Activated CD4-positive, alpha-beta T cell treated with anti-CD3 and anti-CD28 coated beads, Interleukin-2, amount 10 ng/mL, durations not matched to agents 24 days and 14 days (primary cell): ENCODE measurements at regions not wholly inside any gene's neighbourhood (a gene's known extent, or its start where the extent isn't known, plus 50 kb on each side); places are given as distances from the start of the nearest gene placed in this dataset.

Source experiments
- DNase-seq: peaks from one replicate; pipeline ENCODE4 v3.0.0; 2022
- H3K27ac Mint-ChIP-seq: one replicate; pipeline ENCODE4 v1.8.0; 2022; ENCODE audit warnings: mild to moderate bottlenecking, mixed read lengths
- H3K27me3 Mint-ChIP-seq: one replicate; pipeline ENCODE4 v1.8.0; 2022; ENCODE audit warnings: mixed read lengths
- H3K36me3 Mint-ChIP-seq: one replicate; pipeline ENCODE4 v1.8.0; 2022; ENCODE audit warnings: low read depth, mild to moderate bottlenecking, mixed read lengths
- H3K4me1 Mint-ChIP-seq: one replicate; pipeline ENCODE4 v1.8.0; 2021; ENCODE audit warnings: mixed read lengths
- H3K4me3 Mint-ChIP-seq: one replicate; pipeline ENCODE4 v1.8.0; 2022; ENCODE audit warnings: mild to moderate bottlenecking, moderate library complexity, mixed read lengths
- H3K9me3 Mint-ChIP-seq: one replicate; pipeline ENCODE4 v1.8.0; 2021; ENCODE audit warnings: mixed read lengths
- intact Hi-C: fragments of 100-400 bp; cut with micrococcal nuclease; formaldehyde crosslinking; loops from one replicate; pipeline ENCODE4 v1.15.1; 2023

GRCh38 chr2:219989744-219990143 is 362.3 kb downstream of the SLC4A3 start:
- Mint-ChIP-seq H3K9me3 (no peaks in the 10 kb centered on the region), H3K27me3 (no peaks in the 10 kb centered on the region), H3K27ac (no peak overlapping the region), H3K36me3 (no peaks in the 10 kb centered on the region), H3K4me3 (no peak overlapping the region), H3K4me1 (no peaks in the 10 kb centered on the region)
- intact Hi-C loops = no loop called here
- DNase-seq = no peak

GRCh38 chr2:219991116-219991515 is 363.7 kb downstream of the SLC4A3 start:
- Mint-ChIP-seq H3K4me1 (no peaks in the 10 kb centered on the region), H3K36me3 (no peaks in the 10 kb centered on the region), H3K9me3 (no peaks in the 10 kb centered on the region), H3K27me3 (no peaks in the 10 kb centered on the region), H3K4me3 (no peak overlapping the region), H3K27ac (no peak overlapping the region)
- no peak for DNase-seq
- intact Hi-C loops = no loop called here

- no peak overlapping the region for H3K27ac Mint-ChIP-seq
- H3K27me3 Mint-ChIP-seq = no peaks in the 10 kb centered on the region
- intact Hi-C loops = no loop called here
- no peak for DNase-seq
- no peaks in the 10 kb centered on the region for H3K9me3 Mint-ChIP-seq
- no peaks in the 10 kb centered on the region for H3K36me3 Mint-ChIP-seq
- no peaks in the 10 kb centered on the region for H3K4me1 Mint-ChIP-seq
- no peak overlapping the region for H3K4me3 Mint-ChIP-seq
Measured at GRCh38 chr2:219995399-219995798, 368.0 kb downstream of the SLC4A3 start.

- Mint-ChIP-seq H3K4me1 (no peaks in the 10 kb centered on the region), H3K27ac (no peak overlapping the region), H3K36me3 (no peaks in the 10 kb centered on the region), H3K9me3 (no peaks in the 10 kb centered on the region), H3K27me3 (no peaks in the 10 kb centered on the region), H3K4me3 (no peak overlapping the region)
- DNase-seq = no peak
- intact Hi-C loops = no loop called here
Measured at GRCh38 chr2:219995991-219996765, 368.7 kb downstream of the SLC4A3 start.

GRCh38 chr2:219997341-219997851 is 370.0 kb downstream of the SLC4A3 start:
- DNase-seq = peak; percentile 59
- intact Hi-C loops = no loop called here
- Mint-ChIP-seq H3K4me1 (no peaks in the 10 kb centered on the region), H3K27me3 (no peaks in the 10 kb centered on the region), H3K4me3 (no peak overlapping the region), H3K9me3 (no peaks in the 10 kb centered on the region), H3K27ac (no peak overlapping the region), H3K36me3 (no peaks in the 10 kb centered on the region)

- DNase-seq = no peak
- no peaks in the 10 kb centered on the region for H3K9me3 Mint-ChIP-seq
- intact Hi-C loops = no loop called here
- H3K27me3 Mint-ChIP-seq = no peaks in the 10 kb centered on the region
- H3K36me3 Mint-ChIP-seq = no peaks in the 10 kb centered on the region
- no peak overlapping the region for H3K4me3 Mint-ChIP-seq
- no peak overlapping the region for H3K27ac Mint-ChIP-seq
- no peaks in the 10 kb centered on the region for H3K4me1 Mint-ChIP-seq
Measured at GRCh38 chr2:219998107-219998506, 370.7 kb downstream of the SLC4A3 start.

GRCh38 chr2:219998714-219999227 is 371.3 kb downstream of the SLC4A3 start:
- Mint-ChIP-seq H3K4me3 (no peak overlapping the region), H3K27ac (no peak overlapping the region), H3K9me3 (no peaks in the 10 kb centered on the region), H3K4me1 (no peaks in the 10 kb centered on the region), H3K27me3 (no peaks in the 10 kb centered on the region), H3K36me3 (no peaks in the 10 kb centered on the region)
- DNase-seq = no peak
- intact Hi-C loops = no loop called here

- H3K9me3 Mint-ChIP-seq = no peaks in the 10 kb centered on the region
- no peaks in the 10 kb centered on the region for H3K36me3 Mint-ChIP-seq
- H3K27ac Mint-ChIP-seq = no peak overlapping the region
- intact Hi-C loops = no loop called here
- DNase-seq = no peak
- H3K4me3 Mint-ChIP-seq = no peak overlapping the region
- H3K27me3 Mint-ChIP-seq = no peaks in the 10 kb centered on the region
- no peaks in the 10 kb centered on the region for H3K4me1 Mint-ChIP-seq
Measured at GRCh38 chr2:220000080-220000479, 372.6 kb downstream of the SLC4A3 start.

GRCh38 chr2:220000586-220000985 is 373.2 kb downstream of the SLC4A3 start:
- intact Hi-C loops = no loop called here
- H3K27me3 Mint-ChIP-seq = no peaks in the 10 kb centered on the region
- H3K4me1 Mint-ChIP-seq = no peaks in the 10 kb centered on the region
- no peak overlapping the region for H3K27ac Mint-ChIP-seq
- H3K9me3 Mint-ChIP-seq = no peaks in the 10 kb centered on the region
- no peak for DNase-seq
- H3K4me3 Mint-ChIP-seq = no peak overlapping the region
- no peaks in the 10 kb centered on the region for H3K36me3 Mint-ChIP-seq

- intact Hi-C loops = no loop called here
- Mint-ChIP-seq H3K27me3 (no peaks in the 10 kb centered on the region), H3K4me3 (no peak overlapping the region), H3K9me3 (no peaks in the 10 kb centered on the region), H3K4me1 (no peaks in the 10 kb centered on the region), H3K36me3 (no peaks in the 10 kb centered on the region), H3K27ac (no peak overlapping the region)
- no peak for DNase-seq
Measured at GRCh38 chr2:220001751-220002150, 374.3 kb downstream of the SLC4A3 start.

- no peaks in the 10 kb centered on the region for H3K36me3 Mint-ChIP-seq
- H3K9me3 Mint-ChIP-seq = no peaks in the 10 kb centered on the region
- DNase-seq = no peak
- no peak overlapping the region for H3K27ac Mint-ChIP-seq
- no peaks in the 10 kb centered on the region for H3K4me1 Mint-ChIP-seq
- no peak overlapping the region for H3K4me3 Mint-ChIP-seq
- intact Hi-C loops = no loop called here
- H3K27me3 Mint-ChIP-seq = no peaks in the 10 kb centered on the region
Measured at GRCh38 chr2:220002251-220002650, 374.8 kb downstream of the SLC4A3 start.

GRCh38 chr2:220002699-220003098 is 375.3 kb downstream of the SLC4A3 start:
- Mint-ChIP-seq H3K4me1 (no peaks in the 10 kb centered on the region), H3K36me3 (no peaks in the 10 kb centered on the region), H3K9me3 (no peaks in the 10 kb centered on the region), H3K27me3 (no peaks in the 10 kb centered on the region), H3K27ac (no peak overlapping the region), H3K4me3 (no peak overlapping the region)
- no peak for DNase-seq
- intact Hi-C loops = no loop called here

GRCh38 chr2:220005362-220005761 is 377.9 kb downstream of the SLC4A3 start:
- no peaks in the 10 kb centered on the region for H3K36me3 Mint-ChIP-seq
- H3K4me1 Mint-ChIP-seq = no peaks in the 10 kb centered on the region
- intact Hi-C loops = no loop called here
- H3K9me3 Mint-ChIP-seq = no peaks in the 10 kb centered on the region
- no peak overlapping the region for H3K4me3 Mint-ChIP-seq
- no peak overlapping the region for H3K27ac Mint-ChIP-seq
- no peak for DNase-seq
- no peaks in the 10 kb centered on the region for H3K27me3 Mint-ChIP-seq

GRCh38 chr2:220006152-220006621 is 378.8 kb downstream of the SLC4A3 start:
- Mint-ChIP-seq H3K27ac (no peak overlapping the region), H3K4me1 (no peaks in the 10 kb centered on the region)

GRCh38 chr2:220011859-220012258 is 384.4 kb downstream of the SLC4A3 start:
- DNase-seq = no peak
- intact Hi-C loops = no loop called here
- H3K9me3 Mint-ChIP-seq = no peaks in the 10 kb centered on the region
- H3K4me1 Mint-ChIP-seq = no peaks in the 10 kb centered on the region
- H3K4me3 Mint-ChIP-seq = no peak overlapping the region
- H3K27me3 Mint-ChIP-seq = no peaks in the 10 kb centered on the region
- no peaks in the 10 kb centered on the region for H3K36me3 Mint-ChIP-seq
- H3K27ac Mint-ChIP-seq = no peak overlapping the region

More at GRCh38 chr2:220006152-220006621, 378.8 kb downstream of the SLC4A3 start:
- Mint-ChIP-seq H3K9me3 (no peaks in the 10 kb centered on the region), H3K27me3 (no peaks in the 10 kb centered on the region), H3K36me3 (no peaks in the 10 kb centered on the region), H3K4me3 (no peak overlapping the region)
- DNase-seq = no peak
- intact Hi-C loops = no loop called here
